WI38 (cell line): ENCODE measurements at regions not wholly inside any gene's neighbourhood (a gene's known extent, or its start where the extent isn't known, plus 50 kb on each side); places are given as distances from the start of the nearest gene placed in this dataset.

Experiments
- H3K4me3 ChIP-seq: 2 replicates; pipeline ENCODE4 v1.5.1; 2011; ENCODE audit warnings: low read depth, mild to moderate bottlenecking, control low read depth, low read length
- CTCF ChIP-seq: IDR thresholded peaks from 2 replicates; pipeline ENCODE4 v1.5.1; 2012; ENCODE audit warnings: low read depth, mild to moderate bottlenecking, control low read depth, low read length

- TF ChIP-seq CTCF: no peak
- H3K4me3 ChIP-seq: no peak overlapping the region
These were observed 799.4 kb upstream of the AGA start for GRCh38 chr4:178241601-178242118.

GRCh38 chr4:178242655-178243054 lies 800.4 kb upstream of the AGA start:
- TF ChIP-seq CTCF: no peak
- no peak overlapping the region for H3K4me3 ChIP-seq

GRCh38 chr4:178244785-178245184 lies 802.5 kb upstream of the AGA start:
- no peak for TF ChIP-seq CTCF
- H3K4me3 ChIP-seq: no peak overlapping the region

- no peak for TF ChIP-seq CTCF
- no peak overlapping the region for H3K4me3 ChIP-seq
These were observed 812.9 kb upstream of the AGA start for GRCh38 chr4:178255172-178255571.

GRCh38 chr4:178258603-178259002 lies 816.4 kb upstream of the AGA start:
- no peak for TF ChIP-seq CTCF
- no peak overlapping the region for H3K4me3 ChIP-seq

GRCh38 chr4:178259566-178259965 lies 817.3 kb upstream of the AGA start:
- H3K4me3 ChIP-seq: no peak overlapping the region
- TF ChIP-seq CTCF: no peak

GRCh38 chr4:178264001-178264400 lies 821.8 kb upstream of the AGA start:
- TF ChIP-seq CTCF: no peak
- no peak overlapping the region for H3K4me3 ChIP-seq
